GM19467 (cell line): ENCODE measurements at regions not wholly inside any gene's neighbourhood (a gene's known extent, or its start where the extent isn't known, plus 50 kb on each side); places are given as distances from the start of the nearest gene placed in this dataset.
"Not testable (repeated sequence)": the region's sequence is repeated elsewhere in the genome, so short reads cannot be mapped to it uniquely, and the experiment has no call there.

ENCODE experiments used
- ATAC-seq: cut with Tn5 transposase; IDR thresholded peaks from one replicate; pipeline ENCODE4 v1.9.1; 2021; ENCODE audit warnings: mild to moderate bottlenecking, moderate library complexity; ENCODE audit not compliant: unreplicated experiment

- no peak for ATAC-seq
Measured at GRCh38 chr6:3960754-3961361, 111.7 kb downstream of the FAM50B start.

- no peak for ATAC-seq
Measured at GRCh38 chr6:3961581-3962215, 112.5 kb downstream of the FAM50B start.

DNA sequence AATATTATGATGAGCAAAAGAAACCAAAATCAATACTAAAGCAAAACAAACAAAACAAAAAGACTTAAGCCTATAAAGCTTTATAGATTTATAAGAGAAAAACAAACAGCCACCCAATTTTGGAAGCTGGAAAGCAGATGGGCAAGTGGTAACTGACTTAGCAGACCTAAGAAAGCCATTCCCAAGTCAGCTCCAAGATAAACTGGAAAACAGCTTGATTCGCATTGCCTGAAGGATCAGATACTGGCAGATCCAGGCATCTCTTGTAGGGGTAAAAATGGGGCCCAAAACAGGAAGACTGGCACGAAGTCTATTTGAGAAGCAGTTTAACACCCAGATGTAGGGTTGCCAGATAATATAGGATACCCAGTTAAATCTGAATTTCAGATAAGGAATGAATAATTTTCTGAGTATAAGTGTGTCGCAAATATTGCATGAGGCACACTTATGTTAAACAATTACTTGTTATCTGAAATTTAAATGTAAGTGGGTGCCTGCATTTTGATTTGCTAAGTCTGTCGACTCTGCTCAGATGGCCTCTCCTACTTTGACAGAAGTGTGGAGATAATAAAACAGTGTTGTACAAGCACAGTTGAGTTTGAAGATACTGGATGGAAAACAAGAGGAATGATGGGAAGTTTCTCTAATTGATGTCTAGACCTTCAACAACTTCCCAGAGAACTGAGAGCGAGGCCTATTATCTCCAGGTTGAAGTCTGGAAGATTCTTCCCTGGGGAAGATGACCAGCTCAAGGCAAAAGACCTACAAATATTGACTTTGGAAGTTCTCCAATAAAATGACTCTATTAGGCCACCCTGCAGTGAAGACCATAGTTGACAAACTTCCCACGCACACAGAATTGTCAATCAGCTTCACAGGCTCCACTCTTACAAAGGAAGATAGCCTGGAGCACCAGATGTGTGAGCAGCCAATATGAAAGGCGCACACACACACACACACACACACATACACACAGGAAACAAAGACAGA, 113.4 kb downstream of the FAM50B start:
- ATAC-seq = no peak

DNA sequence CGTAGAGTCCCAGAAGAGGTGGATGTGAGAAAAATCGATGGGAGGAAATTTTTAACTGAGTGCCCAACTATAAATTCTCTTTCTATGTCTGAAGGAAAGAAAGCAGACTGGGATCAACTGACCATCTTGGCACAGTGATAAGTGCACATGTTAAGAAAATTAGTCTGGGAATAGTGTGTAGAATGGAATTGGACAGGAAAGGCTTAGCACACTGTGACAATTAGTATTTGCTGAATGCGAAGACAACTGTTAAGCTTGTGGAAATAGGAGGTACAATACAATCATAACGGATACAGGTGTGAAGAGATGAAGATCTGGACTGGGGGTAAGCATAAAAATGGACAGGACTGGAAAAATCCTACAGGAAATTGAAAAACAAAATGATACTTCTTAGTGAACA, 114.3 kb downstream of the FAM50B start:
- no peak for ATAC-seq

GRCh38 chr6:3965071-3965718, 113.7 kb downstream of the FAM217A start:
- no peak for ATAC-seq

DNA sequence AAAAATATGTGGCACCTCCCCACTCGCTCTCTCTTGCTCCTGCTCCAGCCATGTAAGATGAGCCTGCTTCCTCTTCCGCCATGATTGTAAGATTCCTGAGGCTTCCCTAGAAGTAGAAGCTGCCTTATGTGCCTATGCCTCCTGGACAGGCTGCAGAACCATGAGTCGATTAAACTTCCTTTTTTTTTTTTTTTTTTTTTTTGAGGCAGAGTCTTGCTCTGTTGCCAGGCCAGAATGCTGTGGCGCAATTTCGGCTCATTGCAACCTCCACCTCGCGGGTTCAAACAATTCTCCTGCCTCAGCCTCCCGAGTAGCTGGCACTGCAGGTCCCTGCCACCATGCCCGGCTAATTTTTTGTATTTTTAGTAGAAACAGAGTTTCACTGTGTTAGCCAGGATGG, 112.5 kb downstream of the FAM217A start:
- no peak for ATAC-seq

DNA sequence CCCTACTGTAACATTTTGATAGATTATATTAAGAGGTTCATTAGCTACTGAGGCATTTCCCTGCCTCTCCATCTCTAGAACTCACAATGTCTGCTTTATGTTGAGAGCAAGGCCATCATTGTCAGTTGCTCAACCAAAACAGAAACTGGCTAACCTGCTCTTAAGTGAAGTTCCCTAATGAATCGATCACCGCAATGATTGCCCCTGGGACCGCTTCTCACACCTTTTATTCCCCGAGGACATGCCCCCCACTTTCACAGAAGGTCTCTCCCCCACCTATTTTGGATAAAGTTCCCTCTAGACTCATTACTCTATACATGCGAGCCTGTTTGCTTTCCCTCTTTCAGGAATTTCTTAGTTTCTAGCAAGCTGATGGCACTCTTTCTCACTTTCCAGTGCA, 108.8 kb downstream of the FAM217A start:
- ATAC-seq = no peak

- not testable (repeated sequence) for ATAC-seq
Measured at GRCh38 chr6:3973152-3973551, 105.8 kb downstream of the FAM217A start.

- ATAC-seq = peak; percentile 79
Measured at GRCh38 chr6:3977875-3978711, 100.8 kb downstream of the FAM217A start.

- ATAC-seq = not testable (repeated sequence)
Measured at GRCh38 chr6:3978966-3979365, 100.0 kb downstream of the FAM217A start.

DNA sequence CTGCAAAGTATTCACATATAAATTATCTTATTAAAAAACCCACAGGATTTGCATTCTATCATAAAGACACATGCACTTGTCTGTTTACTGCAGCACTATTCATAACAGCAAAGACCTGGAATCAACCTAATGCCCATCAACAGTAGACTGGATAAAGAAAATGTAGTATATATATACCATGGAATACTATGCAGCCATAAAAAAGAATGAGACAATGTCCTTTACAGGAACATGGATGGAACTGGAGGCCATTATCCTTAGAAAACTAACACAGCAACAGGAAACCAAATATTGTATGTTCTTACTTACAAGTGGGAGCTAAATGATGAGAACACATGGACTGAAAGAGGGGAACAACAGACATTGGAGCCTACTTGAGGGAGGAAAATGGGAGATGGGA, 97.0 kb downstream of the FAM217A start:
- ATAC-seq = no peak

DNA sequence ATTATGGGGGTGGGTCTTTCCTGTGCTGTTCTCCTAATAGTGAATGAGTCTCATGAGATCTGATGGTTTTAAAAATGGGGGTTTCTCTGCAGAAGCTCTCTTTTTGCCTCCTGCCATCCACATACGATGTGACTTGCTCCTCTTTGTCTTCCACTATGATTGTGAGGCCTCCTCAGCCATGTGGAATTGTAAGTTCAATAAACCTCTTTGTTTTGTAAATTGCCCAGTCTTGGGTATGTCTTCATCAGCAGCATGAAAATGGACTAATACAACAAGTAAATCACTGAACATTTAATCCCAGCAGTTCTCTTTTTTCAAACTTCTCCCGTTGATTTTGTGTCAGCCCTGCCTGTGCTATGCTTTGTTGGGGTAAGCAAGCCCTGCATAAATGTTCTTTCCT, 95.2 kb downstream of the FAM217A start:
- no peak for ATAC-seq

DNA sequence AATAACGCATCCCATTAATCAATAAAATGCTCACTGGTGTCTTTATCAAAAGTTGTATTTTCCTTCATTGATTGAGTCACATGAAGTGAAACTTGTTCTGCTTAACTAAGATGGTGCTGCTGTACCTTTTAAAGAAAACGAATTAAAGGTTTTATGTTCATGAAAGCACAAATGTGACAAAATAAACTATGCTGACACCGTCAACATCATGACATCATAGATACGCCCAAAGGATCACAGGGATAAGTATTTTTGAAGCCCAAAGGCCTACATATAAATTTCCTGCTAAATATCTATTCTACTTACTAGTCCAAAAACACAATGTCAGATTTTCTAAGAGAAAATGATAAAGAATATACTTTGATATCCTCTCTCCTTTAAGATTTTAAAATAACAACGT, 94.4 kb downstream of the FAM217A start:
- no peak for ATAC-seq

DNA sequence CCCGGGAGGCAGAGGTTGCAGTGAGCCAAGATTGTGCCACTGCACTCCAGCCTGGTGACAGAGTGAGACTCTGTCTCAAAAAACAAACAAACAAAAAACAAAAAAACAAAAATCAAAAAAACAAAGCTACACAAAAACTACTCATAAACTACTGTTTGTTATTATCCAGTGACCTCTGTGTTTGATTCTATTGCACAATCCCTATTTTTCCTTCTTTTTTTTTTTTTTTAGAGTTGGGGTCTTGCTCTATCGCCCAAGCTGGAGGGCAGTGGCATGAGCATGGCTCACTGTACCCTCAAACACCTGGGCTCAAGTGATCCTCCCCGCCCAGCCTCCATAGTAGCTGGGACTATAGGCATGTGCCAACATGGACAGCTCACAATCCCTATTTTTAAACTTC, 92.7 kb downstream of the FAM217A start:
- ATAC-seq = no peak

GRCh38 chr6:3987053-3987452, 91.9 kb downstream of the FAM217A start:
- no peak for ATAC-seq

DNA sequence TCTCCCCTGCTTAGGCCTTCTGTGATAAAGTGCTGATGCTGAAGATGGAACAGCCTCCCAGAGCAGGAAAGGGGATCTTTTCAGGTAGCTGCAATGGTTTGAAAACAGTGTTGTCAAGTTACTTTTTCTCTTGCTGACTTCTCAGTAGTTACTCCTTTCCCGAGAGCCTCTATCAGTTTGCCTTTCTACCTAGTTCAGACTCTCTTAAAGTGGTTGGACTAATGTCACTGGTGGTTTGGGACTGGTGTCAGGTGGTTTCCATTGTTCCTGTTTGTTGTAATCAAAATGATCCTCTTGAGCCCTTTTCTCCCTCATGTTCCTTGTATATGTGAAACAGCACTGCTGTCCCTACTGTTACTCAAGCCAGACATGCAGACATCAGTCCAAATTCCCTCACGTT, 91.4 kb downstream of the FAM217A start:
- ATAC-seq = no peak

DNA sequence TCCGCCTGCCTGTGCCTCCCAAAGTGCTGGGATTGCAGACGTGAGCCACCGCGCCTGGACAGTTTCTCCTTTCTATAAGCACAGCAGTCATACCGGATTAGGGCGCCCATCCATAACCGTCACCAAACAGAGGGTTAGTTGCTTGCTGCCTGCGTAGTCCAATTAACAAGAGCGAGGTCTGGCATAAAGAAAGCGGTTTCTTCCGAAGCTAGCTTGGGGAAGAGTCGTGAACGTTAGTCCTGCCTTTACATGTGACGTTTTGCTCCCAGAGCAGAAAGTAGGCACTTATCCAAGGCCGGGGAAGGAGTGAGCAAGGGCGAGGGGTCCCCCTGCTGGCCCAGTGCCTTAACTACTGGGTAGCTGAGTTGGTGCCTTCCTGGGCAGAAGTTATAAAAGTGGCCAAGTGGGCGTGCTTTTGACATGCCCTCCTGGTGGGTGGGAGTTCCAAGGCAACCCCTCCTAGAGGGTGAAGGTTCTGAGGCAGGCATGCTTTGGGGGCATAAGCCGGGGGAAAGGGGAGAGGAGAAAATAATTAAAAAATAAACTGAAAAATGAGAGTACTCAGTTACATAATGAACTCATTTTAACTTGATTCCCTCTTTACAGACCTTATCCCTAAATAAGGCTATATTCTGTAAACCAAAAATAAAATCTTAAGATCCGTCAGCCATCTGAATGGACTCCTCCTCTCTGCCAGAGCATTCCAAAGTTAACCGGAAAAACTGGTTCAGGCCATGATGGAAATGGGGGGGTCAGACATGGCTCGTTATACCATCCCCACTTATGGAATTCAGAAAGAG, 88.0 kb downstream of the FAM217A start:
- ATAC-seq = no peak

- ATAC-seq = no peak
Measured at GRCh38 chr6:3991941-3992340, 87.0 kb downstream of the FAM217A start.

GRCh38 chr6:3996349-3996748, 82.6 kb downstream of the FAM217A start:
- no peak for ATAC-seq
